ENCODE measurements at regions not wholly inside any gene's neighbourhood (a gene's known extent, or its start where the extent isn't known, plus 50 kb on each side); places are given as distances from the start of the nearest gene placed in this dataset.

- FAIRE-seq, result no peak
Measured at GRCh38 chr1:217953330-217953729, 322.2 kb downstream of the SPATA17 start.

GRCh38 chr1:217953922-217954321, 322.8 kb downstream of the SPATA17 start:
- Histone ChIP-seq H3K4me3 (ENCODE audit: low read length in 3 of 3) (no peak overlapping the region), H3K9me3 (ENCODE audit: control insufficient read depth in 2 of 3, insufficient read depth in 1 of 3, low read length in 3 of 3) (no peaks in the 10 kb centered on the region), H3K36me3 (ENCODE audit: control insufficient read depth in 2 of 3, insufficient read depth in 3 of 3, low read length in 3 of 3) (no peaks in the 10 kb centered on the region), H3K9ac (ENCODE audit: low read length in 3 of 3) (no peak overlapping the region), H3K27ac (ENCODE audit: low read depth in 2 of 2, low read length in 2 of 2) (no peak overlapping the region), H3K4me1 (ENCODE audit: control insufficient read depth in 2 of 3, insufficient read depth in 2 of 3, low read depth in 1 of 3, low read length in 3 of 3) (no peaks in the 10 kb centered on the region), H3K27me3 (ENCODE audit: control insufficient read depth, insufficient read depth, low read length) (no peaks in the 10 kb centered on the region)
- intact Hi-C loops (cut with DNase I), result no loop called here
- FAIRE-seq (no peak), DNase-seq (no peak)
- no peak for TF ChIP-seq CTCF (IDR thresholded peaks at IDR 0.05; ENCODE audit: borderline replicate concordance, extremely low read depth, insufficient read depth)

More at GRCh38 chr1:217953330-217953729, 322.2 kb downstream of the SPATA17 start:
- H3K36me3 ChIP-seq (ENCODE audit: control insufficient read depth in 2 of 3, insufficient read depth in 3 of 3, low read length in 3 of 3), result no peaks in the 10 kb centered on the region
- no peak for TF ChIP-seq CTCF (IDR thresholded peaks at IDR 0.05; ENCODE audit: borderline replicate concordance, extremely low read depth, insufficient read depth)
- no peaks in the 10 kb centered on the region for H3K27me3 ChIP-seq (ENCODE audit: control insufficient read depth, insufficient read depth, low read length)
- no peak overlapping the region for H3K27ac ChIP-seq (ENCODE audit: low read depth in 2 of 2, low read length in 2 of 2)
- intact Hi-C loops (cut with DNase I), result no loop called here
- no peak overlapping the region for H3K9ac ChIP-seq (ENCODE audit: low read length in 3 of 3)
- H3K4me3 ChIP-seq (ENCODE audit: low read length in 3 of 3), result no peak overlapping the region
- H3K4me1 ChIP-seq (ENCODE audit: control insufficient read depth in 2 of 3, insufficient read depth in 2 of 3, low read depth in 1 of 3, low read length in 3 of 3), result no peaks in the 10 kb centered on the region
- DNase-seq, result no peak
- H3K9me3 ChIP-seq (ENCODE audit: control insufficient read depth in 2 of 3, insufficient read depth in 1 of 3, low read length in 3 of 3), result no peaks in the 10 kb centered on the region

GRCh38 chr1:217955723-217956122, 324.6 kb downstream of the SPATA17 start:
- no peak for TF ChIP-seq CTCF (IDR thresholded peaks at IDR 0.05; ENCODE audit: borderline replicate concordance, extremely low read depth, insufficient read depth)
- Histone ChIP-seq H3K27ac (ENCODE audit: low read depth in 2 of 2, low read length in 2 of 2) (no peak overlapping the region), H3K9ac (ENCODE audit: low read length in 3 of 3) (no peak overlapping the region), H3K36me3 (ENCODE audit: control insufficient read depth in 2 of 3, insufficient read depth in 3 of 3, low read length in 3 of 3) (no peaks in the 10 kb centered on the region), H3K4me1 (ENCODE audit: control insufficient read depth in 2 of 3, insufficient read depth in 2 of 3, low read depth in 1 of 3, low read length in 3 of 3) (no peaks in the 10 kb centered on the region), H3K27me3 (ENCODE audit: control insufficient read depth, insufficient read depth, low read length) (no peaks in the 10 kb centered on the region), H3K9me3 (ENCODE audit: control insufficient read depth in 2 of 3, insufficient read depth in 1 of 3, low read length in 3 of 3) (no peaks in the 10 kb centered on the region), H3K4me3 (ENCODE audit: low read length in 3 of 3) (no peak overlapping the region)
- FAIRE-seq (no peak), DNase-seq (no peak)
- intact Hi-C loops (cut with DNase I), result no loop called here

GRCh38 chr1:217965156-217965786, 319.8 kb upstream of the RRP15 start:
- Histone ChIP-seq H3K4me1 (ENCODE audit: control insufficient read depth in 2 of 3, insufficient read depth in 2 of 3, low read depth in 1 of 3, low read length in 3 of 3) (no peaks in the 10 kb centered on the region), H3K9me3 (ENCODE audit: control insufficient read depth in 2 of 3, insufficient read depth in 1 of 3, low read length in 3 of 3) (no peaks in the 10 kb centered on the region), H3K27ac (ENCODE audit: low read depth in 2 of 2, low read length in 2 of 2) (no peak overlapping the region), H3K9ac (ENCODE audit: low read length in 3 of 3) (no peak overlapping the region), H3K27me3 (ENCODE audit: control insufficient read depth, insufficient read depth, low read length) (no peaks in the 10 kb centered on the region), H3K4me3 (ENCODE audit: low read length in 3 of 3) (no peak overlapping the region), H3K36me3 (ENCODE audit: control insufficient read depth in 2 of 3, insufficient read depth in 3 of 3, low read length in 3 of 3) (no peaks in the 10 kb centered on the region)
- intact Hi-C loops (cut with DNase I), result no loop called here
- DNase-seq (peak in 1 of 5 donors; percentile 64), FAIRE-seq (no peak)
- TF ChIP-seq CTCF (IDR thresholded peaks at IDR 0.05; ENCODE audit: borderline replicate concordance, extremely low read depth, insufficient read depth), result no peak
